ENCODE measurements at regions not wholly inside any gene's neighbourhood (a gene's known extent, or its start where the extent isn't known, plus 50 kb on each side); places are given as distances from the start of the nearest gene placed in this dataset.

DNA sequence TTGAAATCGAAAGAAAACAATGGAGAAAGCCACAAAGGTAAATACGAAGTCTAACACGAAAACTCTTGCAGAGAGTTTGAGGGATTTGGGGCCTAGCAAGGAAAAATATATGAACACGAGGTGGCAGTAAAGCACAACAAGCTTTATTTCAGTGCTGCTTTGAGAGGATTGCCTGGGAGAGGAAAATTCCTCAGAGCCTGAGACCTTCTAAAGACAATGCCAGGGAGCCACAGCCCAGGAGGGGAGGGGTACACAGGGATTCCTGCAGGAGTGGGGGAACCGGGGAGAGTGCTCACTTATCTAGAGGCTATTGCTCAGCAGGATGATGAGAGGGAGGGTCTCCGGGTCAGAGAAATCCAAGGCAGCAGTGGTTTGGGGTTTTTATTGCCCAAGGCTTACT lies 134.9 kb upstream of the ADCY2 start:
- no peak overlapping the region for H2BK120ac ChIP-seq (ENCODE audit: low read depth, low read length, poor library complexity, severe bottlenecking)
- no peak overlapping the region for H4K91ac ChIP-seq (ENCODE audit: insufficient read length, low read depth, low read length)
- H2BK20ac ChIP-seq (ENCODE audit: low read depth, low read length, poor library complexity, severe bottlenecking): no peak overlapping the region
- WGBS (ENCODE audit: extremely low coverage, insufficient read length, low lambda C conversion rate): no CpG with 5 or more reads among the region's 6 CpGs
- H3K23me2 ChIP-seq (ENCODE audit: insufficient read length, low read depth, low read length, poor library complexity, severe bottlenecking): peaks cover 3% of the 10 kb centered on the region
- no peak overlapping the region for H3K23ac ChIP-seq (ENCODE audit: insufficient read length, low read depth, low read length)
- no peaks in the 10 kb centered on the region for H4K20me1 ChIP-seq (ENCODE audit: control insufficient read depth, insufficient read depth, insufficient read length)
- no peak overlapping the region for H3T11ph ChIP-seq (ENCODE audit: low read length)
- no peak overlapping the region for H3K9ac ChIP-seq (ENCODE audit: extremely low read depth, insufficient read length, low read length)
- no peaks in the 10 kb centered on the region for H3K79me2 ChIP-seq (ENCODE audit: insufficient read depth, low read length)
- H4K5ac ChIP-seq (ENCODE audit: insufficient read length, low read depth, low read length): no peak overlapping the region
- H3K9me3 ChIP-seq (ENCODE audit: control insufficient read depth, low read depth, low read length): no peaks in the 10 kb centered on the region
- H3K79me1 ChIP-seq (ENCODE audit: insufficient read depth, low read depth, low read length, poor library complexity, severe bottlenecking): no peaks in the 10 kb centered on the region
- H3K4me1 Mint-ChIP-seq: peaks cover 41 to 55% of the 10 kb centered on the region in 2 experiments
- no peak overlapping the region for H3K4ac ChIP-seq (ENCODE audit: low read depth, low read length)
- H2AFZ ChIP-seq (ENCODE audit: low read length): no peak overlapping the region
- no peak overlapping the region for H2BK5ac ChIP-seq (ENCODE audit: insufficient read length, low read length)
- H3K4me1 ChIP-seq (ENCODE audit: insufficient read depth, low read length): peaks cover 2% of the 10 kb centered on the region; the same call in 1 of the 2 replicates
- peak overlapping the region; percentile 69 to 97 (median 90); a peak in 5 of 7 replicates for H3K27ac Mint-ChIP-seq
- H3K27me3 Mint-ChIP-seq (ENCODE audit: low read depth): peaks cover 3% of the 10 kb centered on the region; the same call in 1 of the 2 replicates
- H3K9me3 Mint-ChIP-seq: peaks cover 31 to 40% of the 10 kb centered on the region in 2 experiments
- TF ChIP-seq, protein P1, sequence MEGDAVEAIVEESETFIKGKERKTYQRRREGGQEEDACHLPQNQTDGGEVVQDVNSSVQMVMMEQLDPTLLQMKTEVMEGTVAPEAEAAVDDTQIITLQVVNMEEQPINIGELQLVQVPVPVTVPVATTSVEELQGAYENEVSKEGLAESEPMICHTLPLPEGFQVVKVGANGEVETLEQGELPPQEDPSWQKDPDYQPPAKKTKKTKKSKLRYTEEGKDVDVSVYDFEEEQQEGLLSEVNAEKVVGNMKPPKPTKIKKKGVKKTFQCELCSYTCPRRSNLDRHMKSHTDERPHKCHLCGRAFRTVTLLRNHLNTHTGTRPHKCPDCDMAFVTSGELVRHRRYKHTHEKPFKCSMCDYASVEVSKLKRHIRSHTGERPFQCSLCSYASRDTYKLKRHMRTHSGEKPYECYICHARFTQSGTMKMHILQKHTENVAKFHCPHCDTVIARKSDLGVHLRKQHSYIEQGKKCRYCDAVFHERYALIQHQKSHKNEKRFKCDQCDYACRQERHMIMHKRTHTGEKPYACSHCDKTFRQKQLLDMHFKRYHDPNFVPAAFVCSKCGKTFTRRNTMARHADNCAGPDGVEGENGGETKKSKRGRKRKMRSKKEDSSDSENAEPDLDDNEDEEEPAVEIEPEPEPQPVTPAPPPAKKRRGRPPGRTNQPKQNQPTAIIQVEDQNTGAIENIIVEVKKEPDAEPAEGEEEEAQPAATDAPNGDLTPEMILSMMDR (conservative IDR thresholded peaks at IDR 0.05): peak; percentile 85
- no peak overlapping the region for H2AK5ac ChIP-seq (ENCODE audit: insufficient read length, low read length)
- H3K36me3 Mint-ChIP-seq (ENCODE audit: insufficient read depth in 1 of 3, low read depth in 3 of 3): peaks cover 37 to 48% (median 41%) of the 10 kb centered on the region in 3 experiments
- peak overlapping the region in 1 of 2 experiments; percentile 45; a peak in 3 of 5 replicates for H3K4me3 Mint-ChIP-seq
- H2BK15ac ChIP-seq (ENCODE audit: low read depth, low read length): no peak overlapping the region
- no peaks in the 10 kb centered on the region for H3K27me3 ChIP-seq (ENCODE audit: insufficient read depth, low read length)
- no peak overlapping the region for H4K8ac ChIP-seq (replicated peaks; ENCODE audit: insufficient read length, low read depth, low read length)
- no peak overlapping the region for H3K18ac ChIP-seq (ENCODE audit: insufficient read length, low read depth, low read length)
- peak overlapping the region; percentile 58 for H3K27ac ChIP-seq (ENCODE audit: insufficient read length, low read depth, low read length)
- H3K14ac ChIP-seq (ENCODE audit: insufficient read depth, low read length): no peak overlapping the region
- no peak overlapping the region for H2BK12ac ChIP-seq (ENCODE audit: insufficient read length, low read depth, low read length)
- peak; percentile 94 for DNase-seq
- H3K4me2 ChIP-seq (ENCODE audit: insufficient read depth, insufficient read length, low read length): peak overlapping the region; percentile 42
- H3K56ac ChIP-seq (ENCODE audit: insufficient read length, low read depth, low read length): no peak overlapping the region

All from H9 (cell line).